ENCODE measurements at regions not wholly inside any gene's neighbourhood (a gene's known extent, or its start where the extent isn't known, plus 50 kb on each side); places are given as distances from the start of the nearest gene placed in this dataset.

DNA sequence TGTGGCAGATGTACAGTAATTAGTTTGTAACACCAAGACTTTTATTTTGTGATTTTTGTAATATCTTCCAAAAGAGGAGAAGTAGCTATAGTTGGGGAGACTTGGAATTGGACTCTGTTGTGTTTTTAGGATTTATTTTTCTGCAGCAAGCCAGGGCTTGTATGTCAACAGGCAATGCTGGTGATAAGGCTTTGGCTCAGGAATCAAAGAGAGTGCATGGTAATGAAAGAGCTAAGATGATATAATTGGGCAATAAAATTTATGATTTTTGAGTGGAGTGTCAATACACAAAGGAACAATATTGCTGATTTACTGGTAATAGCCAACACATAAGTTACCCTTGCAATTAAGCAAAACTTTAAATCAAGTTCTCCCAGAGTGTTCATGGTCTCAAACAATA, 452.9 kb downstream of the TMEM135 start:
- no peak for TF ChIP-seq POLR2A (IDR thresholded peaks at IDR 0.05; ENCODE audit: low read length)
- no peak for TF ChIP-seq GATA1 (IDR thresholded peaks at IDR 0.05; ENCODE audit: low read depth, low read length)

Data from erythroblast (primary cell).